ENCODE measurements at regions not wholly inside any gene's neighbourhood (a gene's known extent, or its start where the extent isn't known, plus 50 kb on each side); places are given as distances from the start of the nearest gene placed in this dataset.

DNA sequence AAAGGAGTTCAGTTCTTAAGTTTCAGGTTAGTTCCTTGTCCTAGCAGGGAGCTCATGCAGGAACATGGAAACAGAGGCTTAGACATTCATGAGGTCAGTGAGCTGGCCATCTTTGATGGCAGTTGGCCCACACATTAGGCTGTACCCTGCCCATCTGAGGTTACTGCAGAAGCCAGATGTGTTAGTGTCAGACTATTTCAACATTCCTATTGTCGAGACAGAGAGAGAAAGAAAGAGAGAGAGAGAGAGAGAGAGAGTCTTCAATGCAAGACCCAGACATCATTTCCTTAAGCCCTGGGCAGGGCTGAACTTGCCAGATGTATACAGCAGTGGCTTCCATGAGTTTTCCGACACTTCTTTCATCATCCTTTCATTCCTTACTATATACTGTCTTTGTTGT lies 91.3 kb downstream of the PPP1R2C start:
- TF ChIP-seq, protein P1, sequence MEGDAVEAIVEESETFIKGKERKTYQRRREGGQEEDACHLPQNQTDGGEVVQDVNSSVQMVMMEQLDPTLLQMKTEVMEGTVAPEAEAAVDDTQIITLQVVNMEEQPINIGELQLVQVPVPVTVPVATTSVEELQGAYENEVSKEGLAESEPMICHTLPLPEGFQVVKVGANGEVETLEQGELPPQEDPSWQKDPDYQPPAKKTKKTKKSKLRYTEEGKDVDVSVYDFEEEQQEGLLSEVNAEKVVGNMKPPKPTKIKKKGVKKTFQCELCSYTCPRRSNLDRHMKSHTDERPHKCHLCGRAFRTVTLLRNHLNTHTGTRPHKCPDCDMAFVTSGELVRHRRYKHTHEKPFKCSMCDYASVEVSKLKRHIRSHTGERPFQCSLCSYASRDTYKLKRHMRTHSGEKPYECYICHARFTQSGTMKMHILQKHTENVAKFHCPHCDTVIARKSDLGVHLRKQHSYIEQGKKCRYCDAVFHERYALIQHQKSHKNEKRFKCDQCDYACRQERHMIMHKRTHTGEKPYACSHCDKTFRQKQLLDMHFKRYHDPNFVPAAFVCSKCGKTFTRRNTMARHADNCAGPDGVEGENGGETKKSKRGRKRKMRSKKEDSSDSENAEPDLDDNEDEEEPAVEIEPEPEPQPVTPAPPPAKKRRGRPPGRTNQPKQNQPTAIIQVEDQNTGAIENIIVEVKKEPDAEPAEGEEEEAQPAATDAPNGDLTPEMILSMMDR (IDR thresholded peaks at IDR 0.05) = no peak
- no peak for TF ChIP-seq POLR2A (IDR thresholded peaks at IDR 0.05)
